ENCODE measurements at regions not wholly inside any gene's neighbourhood (a gene's known extent, or its start where the extent isn't known, plus 50 kb on each side); places are given as distances from the start of the nearest gene placed in this dataset.
"Not testable (repeated sequence)": the region's sequence is repeated elsewhere in the genome, so short reads cannot be mapped to it uniquely, and the experiment has no call there.

- Histone ChIP-seq H3K4me3 (replicated peaks in 1 of 4; ENCODE audit: control extremely low read depth in 1 of 4, insufficient read depth in 1 of 4, low read depth in 3 of 4, low read length in 4 of 4) (no peak overlapping the region), H3K27ac (ENCODE audit: insufficient read depth, low read length) (no peak overlapping the region), H3K9ac (ENCODE audit: insufficient read depth, low read length) (no peak overlapping the region), H4K20me1 (ENCODE audit: control insufficient read depth, extremely low read depth, insufficient read depth, low read length) (no peaks in the 10 kb centered on the region), H2AFZ (ENCODE audit: low read length) (no peak overlapping the region), H3K79me2 (ENCODE audit: control insufficient read depth, insufficient read depth, low read length) (no peaks in the 10 kb centered on the region), H3K36me3 (ENCODE audit: control insufficient read depth, insufficient read depth, low read length) (no peaks in the 10 kb centered on the region), H3K27me3 (ENCODE audit: control insufficient read depth, insufficient read depth, low read length) (no peaks in the 10 kb centered on the region), H3K4me2 (ENCODE audit: extremely low read depth, insufficient read depth, low read length) (no peak overlapping the region), H3K9me3 (ENCODE audit: control insufficient read depth, insufficient read depth, low read depth, low read length) (no peaks in the 10 kb centered on the region), H3K4me1 (ENCODE audit: control insufficient read depth, extremely low read depth, insufficient read depth, low read length) (no peaks in the 10 kb centered on the region)
- no peak for DNase-seq (ENCODE audit: low read depth in 2 of 2)
- TF ChIP-seq EZH2 (IDR thresholded peaks at IDR 0.05; ENCODE audit: low read length, missing control alignments) (no peak), CTCF (conservative IDR thresholded peaks at IDR 0.05 in 1 of 2, IDR thresholded peaks at IDR 0.05 in 1 of 2; ENCODE audit: low read depth in 1 of 2, low read length in 2 of 2) (no peak)
Measured at GRCh38 chr10:81200801-81201200, 663.1 kb downstream of the SH2D4B start.

GRCh38 chr10:81207359-81207758 is 667.6 kb upstream of the NRG3 start:
- not testable (repeated sequence) for DNase-seq (ENCODE audit: low read depth in 2 of 2); H3K4me3 ChIP-seq (replicated peaks in 1 of 4; ENCODE audit: control extremely low read depth in 1 of 4, insufficient read depth in 1 of 4, low read depth in 3 of 4, low read length in 4 of 4); H3K36me3 ChIP-seq (ENCODE audit: control insufficient read depth, insufficient read depth, low read length); H3K9ac ChIP-seq (ENCODE audit: insufficient read depth, low read length); H3K9me3 ChIP-seq (ENCODE audit: control insufficient read depth, insufficient read depth, low read depth, low read length); H4K20me1 ChIP-seq (ENCODE audit: control insufficient read depth, extremely low read depth, insufficient read depth, low read length); H3K79me2 ChIP-seq (ENCODE audit: control insufficient read depth, insufficient read depth, low read length); H3K4me1 ChIP-seq (ENCODE audit: control insufficient read depth, extremely low read depth, insufficient read depth, low read length); H3K27ac ChIP-seq (ENCODE audit: insufficient read depth, low read length); H3K4me2 ChIP-seq (ENCODE audit: extremely low read depth, insufficient read depth, low read length); H2AFZ ChIP-seq (ENCODE audit: low read length); H3K27me3 ChIP-seq (ENCODE audit: control insufficient read depth, insufficient read depth, low read length)

- no peak for DNase-seq (ENCODE audit: low read depth in 2 of 2)
- Histone ChIP-seq H4K20me1 (ENCODE audit: control insufficient read depth, extremely low read depth, insufficient read depth, low read length) (no peaks in the 10 kb centered on the region), H3K9me3 (ENCODE audit: control insufficient read depth, insufficient read depth, low read depth, low read length) (no peaks in the 10 kb centered on the region), H2AFZ (ENCODE audit: low read length) (no peak overlapping the region), H3K4me2 (ENCODE audit: extremely low read depth, insufficient read depth, low read length) (no peak overlapping the region), H3K27ac (ENCODE audit: insufficient read depth, low read length) (no peak overlapping the region), H3K79me2 (ENCODE audit: control insufficient read depth, insufficient read depth, low read length) (no peaks in the 10 kb centered on the region), H3K9ac (ENCODE audit: insufficient read depth, low read length) (no peak overlapping the region), H3K4me3 (replicated peaks in 1 of 4; ENCODE audit: control extremely low read depth in 1 of 4, insufficient read depth in 1 of 4, low read depth in 3 of 4, low read length in 4 of 4) (no peak overlapping the region), H3K27me3 (ENCODE audit: control insufficient read depth, insufficient read depth, low read length) (no peaks in the 10 kb centered on the region), H3K36me3 (ENCODE audit: control insufficient read depth, insufficient read depth, low read length) (no peaks in the 10 kb centered on the region), H3K4me1 (ENCODE audit: control insufficient read depth, extremely low read depth, insufficient read depth, low read length) (no peaks in the 10 kb centered on the region)
- TF ChIP-seq CTCF (conservative IDR thresholded peaks at IDR 0.05 in 1 of 2, IDR thresholded peaks at IDR 0.05 in 1 of 2; ENCODE audit: low read depth in 1 of 2, low read length in 2 of 2) (no peak), EZH2 (IDR thresholded peaks at IDR 0.05; ENCODE audit: low read length, missing control alignments) (no peak)
Measured at GRCh38 chr10:81213370-81213769, 661.6 kb upstream of the NRG3 start.

GRCh38 chr10:81215498-81215897 is 659.5 kb upstream of the NRG3 start:
- DNase-seq (ENCODE audit: low read depth in 2 of 2), result no peak
- no peak for TF ChIP-seq EZH2 (IDR thresholded peaks at IDR 0.05; ENCODE audit: low read length, missing control alignments)
- TF ChIP-seq CTCF (conservative IDR thresholded peaks at IDR 0.05 in 1 of 2, IDR thresholded peaks at IDR 0.05 in 1 of 2; ENCODE audit: low read depth in 1 of 2, low read length in 2 of 2), result no peak
- Histone ChIP-seq H3K4me1 (ENCODE audit: control insufficient read depth, extremely low read depth, insufficient read depth, low read length) (no peaks in the 10 kb centered on the region), H4K20me1 (ENCODE audit: control insufficient read depth, extremely low read depth, insufficient read depth, low read length) (no peaks in the 10 kb centered on the region), H3K27me3 (ENCODE audit: control insufficient read depth, insufficient read depth, low read length) (no peaks in the 10 kb centered on the region), H3K4me3 (replicated peaks in 1 of 4; ENCODE audit: control extremely low read depth in 1 of 4, insufficient read depth in 1 of 4, low read depth in 3 of 4, low read length in 4 of 4) (no peak overlapping the region), H3K36me3 (ENCODE audit: control insufficient read depth, insufficient read depth, low read length) (no peaks in the 10 kb centered on the region), H3K9ac (ENCODE audit: insufficient read depth, low read length) (no peak overlapping the region), H3K79me2 (ENCODE audit: control insufficient read depth, insufficient read depth, low read length) (no peaks in the 10 kb centered on the region), H3K9me3 (ENCODE audit: control insufficient read depth, insufficient read depth, low read depth, low read length) (no peaks in the 10 kb centered on the region), H2AFZ (ENCODE audit: low read length) (no peak overlapping the region), H3K4me2 (ENCODE audit: extremely low read depth, insufficient read depth, low read length) (no peak overlapping the region), H3K27ac (ENCODE audit: insufficient read depth, low read length) (no peak overlapping the region)

Measured in fibroblast of lung (primary cell).